ENCODE measurements at regions not wholly inside any gene's neighbourhood (a gene's known extent, or its start where the extent isn't known, plus 50 kb on each side); places are given as distances from the start of the nearest gene placed in this dataset.

- no peak for TF ChIP-seq POLR2A (IDR thresholded peaks at IDR 0.05)
- no peak for TF ChIP-seq CTCF (IDR thresholded peaks at IDR 0.05)
These were observed 1288.5 kb upstream of the AUTS2 start for GRCh38 chr7:68309806-68310205.
